OCI-LY3 (cell line): ENCODE measurements at regions not wholly inside any gene's neighbourhood (a gene's known extent, or its start where the extent isn't known, plus 50 kb on each side); places are given as distances from the start of the nearest gene placed in this dataset.
"Not testable (repeated sequence)": the region's sequence is repeated elsewhere in the genome, so short reads cannot be mapped to it uniquely, and the experiment has no call there.

ENCODE experiments used
- H2AFZ ChIP-seq: fragments of 200-600, 300-600 bp; shearing (Covaris generic); 2 replicates; pipeline ENCODE4 v1.6.0; 2014; ENCODE audit warnings: antibody characterized with exemption, low read depth, low read length
- H3K27ac ChIP-seq: fragments of 200-600, 300-600 bp; sonication (generic); 2 replicates; pipeline ENCODE4 v1.5.1; 2014; ENCODE audit warnings: mild to moderate bottlenecking, low read length, moderate library complexity, mixed read lengths
- H3K27me3 ChIP-seq: fragments of 200-600, 300-600 bp; sonication (generic); 2 replicates; pipeline ENCODE4 v1.6.1; 2014; ENCODE audit warnings: low read depth, low read length, mixed read lengths
- H3K36me3 ChIP-seq: fragments of 200-600, 300-600 bp; sonication (generic); replicated peaks from 2 replicates; pipeline ENCODE3; 2014; ENCODE audit warnings: low read depth, low read length, mixed read lengths
- H3K4me1 ChIP-seq: fragments of 300-600, 200-600 bp; sonication (generic); 2 replicates; pipeline ENCODE4 v1.6.1; 2014; ENCODE audit warnings: low read length, mixed read lengths
- H3K4me2 ChIP-seq: fragments of 200-600, 300-600 bp; sonication (generic); 2 replicates; pipeline ENCODE4 v1.6.1; 2014; ENCODE audit warnings: low read length, mixed read lengths
- H3K4me3 ChIP-seq: fragments of 300-600, 200-600 bp; sonication (generic); 2 replicates; pipeline ENCODE4 v1.5.1; 2014; ENCODE audit warnings: antibody characterized with exemption, mild to moderate bottlenecking, low read length, moderate library complexity
- H3K79me2 ChIP-seq: fragments of 300-600, 200-600 bp; shearing (Covaris generic); 2 replicates; pipeline ENCODE4 v1.6.1; 2014; ENCODE audit warnings: mild to moderate bottlenecking, low read length, mixed read lengths
- H3K9ac ChIP-seq: fragments of 300-600, 200-600 bp; shearing (Covaris generic); 2 replicates; pipeline ENCODE4 v1.6.0; 2014; ENCODE audit warnings: mild to moderate bottlenecking, low read length, moderate library complexity
- H3K9me3 ChIP-seq: fragments of 200-600, 300-600 bp; shearing (Covaris generic); 2 replicates; pipeline ENCODE4 v1.6.1; 2014; ENCODE audit warnings: low read length, mixed read lengths; ENCODE audit not compliant: insufficient read depth
- H4K20me1 ChIP-seq: fragments of 200-600, 300-600 bp; sonication (generic); 2 replicates; pipeline ENCODE4 v1.6.1; 2016; ENCODE audit warnings: low read length, mixed read lengths; ENCODE audit not compliant: insufficient read depth

DNA sequence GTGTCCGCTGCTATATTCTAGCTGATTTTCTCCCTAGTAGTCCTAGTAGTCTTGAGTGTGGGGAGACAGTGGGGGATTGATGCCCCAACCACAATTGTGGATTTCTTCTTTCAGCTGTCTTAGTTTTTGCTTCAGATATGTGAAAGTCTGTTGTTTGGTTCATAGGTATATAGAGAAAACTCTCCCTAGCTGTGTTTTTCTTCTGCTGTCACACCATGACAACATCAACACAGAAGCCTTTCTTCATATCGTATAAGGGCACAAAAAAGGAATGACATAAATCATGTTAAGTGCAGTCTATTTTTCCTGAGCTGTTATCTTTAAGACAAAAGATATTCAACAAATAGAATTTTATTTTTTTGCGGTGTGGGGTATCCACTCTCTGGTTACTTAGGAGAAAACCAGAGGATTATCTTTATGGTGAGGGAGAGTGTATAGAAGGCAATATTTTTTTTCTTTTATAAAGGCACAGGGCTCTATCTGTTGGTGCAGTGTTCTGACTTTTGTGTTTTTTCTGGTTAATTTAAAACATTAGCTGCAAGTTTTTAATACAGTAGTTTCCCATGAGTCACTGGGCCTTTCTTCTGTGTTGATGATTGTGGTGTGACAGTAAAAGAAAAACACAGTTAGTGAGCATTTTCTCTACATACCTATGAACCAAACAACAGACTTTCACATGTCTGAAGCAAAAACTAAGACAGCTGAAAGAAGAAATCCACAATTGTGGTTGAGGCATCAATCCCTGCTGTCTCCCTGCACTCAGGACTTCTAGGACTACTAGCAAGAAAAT is 139.3 kb upstream of the PLGLB2 start:
- H3K27me3 ChIP-seq, H3K9ac ChIP-seq, H3K4me3 ChIP-seq, H3K79me2 ChIP-seq, H3K4me2 ChIP-seq, H4K20me1 ChIP-seq, H3K36me3 ChIP-seq, H2AFZ ChIP-seq, H3K4me1 ChIP-seq, H3K27ac ChIP-seq, H3K9me3 ChIP-seq: not testable (repeated sequence)

GRCh38 chr2:87610974-87611373 is 136.9 kb upstream of the PLGLB2 start:
- H3K27ac ChIP-seq, H3K9me3 ChIP-seq, H3K4me3 ChIP-seq, H3K4me2 ChIP-seq, H4K20me1 ChIP-seq, H3K27me3 ChIP-seq, H3K36me3 ChIP-seq, H2AFZ ChIP-seq, H3K4me1 ChIP-seq, H3K9ac ChIP-seq, H3K79me2 ChIP-seq: not testable (repeated sequence)

GRCh38 chr2:87611416-87611815 is 136.5 kb upstream of the PLGLB2 start:
- H4K20me1 ChIP-seq, H3K9ac ChIP-seq, H2AFZ ChIP-seq, H3K4me2 ChIP-seq, H3K4me3 ChIP-seq, H3K79me2 ChIP-seq, H3K27ac ChIP-seq, H3K36me3 ChIP-seq, H3K9me3 ChIP-seq, H3K27me3 ChIP-seq, H3K4me1 ChIP-seq: not testable (repeated sequence)

GRCh38 chr2:87611956-87612355 is 135.9 kb upstream of the PLGLB2 start:
- H3K4me3 ChIP-seq, H3K4me2 ChIP-seq, H4K20me1 ChIP-seq, H3K4me1 ChIP-seq, H2AFZ ChIP-seq, H3K9me3 ChIP-seq, H3K27me3 ChIP-seq, H3K36me3 ChIP-seq, H3K27ac ChIP-seq, H3K9ac ChIP-seq, H3K79me2 ChIP-seq: not testable (repeated sequence)

DNA sequence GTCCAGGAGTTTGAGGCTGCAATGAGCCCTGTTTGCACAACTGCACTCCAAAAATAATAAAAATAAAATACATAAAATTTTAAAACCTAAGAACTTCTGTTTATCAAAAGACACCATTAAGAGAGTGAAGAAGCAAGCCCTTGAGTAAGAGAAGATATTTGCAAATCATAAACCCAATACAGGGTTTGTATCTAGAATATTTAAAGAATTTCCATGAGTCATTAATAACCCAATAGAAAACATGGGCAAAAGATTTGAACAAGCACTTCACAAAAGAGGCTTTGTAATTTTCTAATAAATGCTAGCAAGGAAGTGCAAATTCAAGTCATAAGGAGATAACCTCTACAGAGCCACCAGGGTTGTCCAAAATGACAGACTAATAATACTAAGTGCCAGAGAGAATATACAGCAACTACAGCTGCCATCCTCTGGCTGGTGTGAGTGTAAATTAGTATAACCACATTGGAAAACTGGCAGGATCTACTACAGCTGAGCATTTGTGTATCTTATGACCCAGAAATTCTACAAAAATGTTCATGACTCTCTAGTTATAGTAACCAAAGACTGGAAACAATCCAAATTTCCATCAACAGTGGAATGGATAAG is 133.0 kb upstream of the PLGLB2 start:
- not testable (repeated sequence) for H3K27me3 ChIP-seq, H3K9me3 ChIP-seq, H4K20me1 ChIP-seq, H3K4me1 ChIP-seq, H3K27ac ChIP-seq, H3K9ac ChIP-seq, H3K4me3 ChIP-seq, H3K4me2 ChIP-seq, H3K79me2 ChIP-seq, H3K36me3 ChIP-seq, H2AFZ ChIP-seq

GRCh38 chr2:87619121-87619520 is 128.8 kb upstream of the PLGLB2 start:
- not testable (repeated sequence) for H3K4me1 ChIP-seq, H3K36me3 ChIP-seq, H3K27ac ChIP-seq, H3K9ac ChIP-seq, H3K27me3 ChIP-seq, H3K4me2 ChIP-seq, H4K20me1 ChIP-seq, H3K9me3 ChIP-seq, H3K4me3 ChIP-seq, H3K79me2 ChIP-seq, H2AFZ ChIP-seq

GRCh38 chr2:87621139-87621538 is 126.7 kb upstream of the PLGLB2 start:
- H2AFZ ChIP-seq, H3K36me3 ChIP-seq, H3K27me3 ChIP-seq, H3K4me2 ChIP-seq, H3K4me1 ChIP-seq, H3K9me3 ChIP-seq, H4K20me1 ChIP-seq, H3K27ac ChIP-seq, H3K79me2 ChIP-seq, H3K4me3 ChIP-seq, H3K9ac ChIP-seq: not testable (repeated sequence)

DNA sequence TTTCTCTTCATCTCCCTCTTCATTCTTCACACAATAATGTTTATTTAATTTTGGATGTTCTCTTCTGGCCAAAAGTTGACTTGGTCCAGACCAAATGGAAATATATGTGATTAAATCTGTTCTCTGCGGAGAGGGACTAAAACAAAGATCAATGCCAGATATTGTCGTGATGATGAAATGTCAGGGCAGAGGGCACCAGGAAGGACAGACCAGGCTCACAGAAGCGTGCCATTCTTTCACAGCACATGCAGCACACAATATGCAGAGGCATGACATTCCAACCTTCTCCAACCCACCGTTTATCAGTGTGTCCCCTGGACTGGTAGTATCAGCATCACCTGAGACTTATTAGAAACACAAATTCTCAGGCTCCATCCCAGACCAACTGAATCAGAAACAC is 125.2 kb upstream of the PLGLB2 start:
- H4K20me1 ChIP-seq, H2AFZ ChIP-seq, H3K9ac ChIP-seq, H3K27ac ChIP-seq, H3K36me3 ChIP-seq, H3K9me3 ChIP-seq, H3K4me3 ChIP-seq, H3K27me3 ChIP-seq, H3K4me1 ChIP-seq, H3K4me2 ChIP-seq, H3K79me2 ChIP-seq: not testable (repeated sequence)

DNA sequence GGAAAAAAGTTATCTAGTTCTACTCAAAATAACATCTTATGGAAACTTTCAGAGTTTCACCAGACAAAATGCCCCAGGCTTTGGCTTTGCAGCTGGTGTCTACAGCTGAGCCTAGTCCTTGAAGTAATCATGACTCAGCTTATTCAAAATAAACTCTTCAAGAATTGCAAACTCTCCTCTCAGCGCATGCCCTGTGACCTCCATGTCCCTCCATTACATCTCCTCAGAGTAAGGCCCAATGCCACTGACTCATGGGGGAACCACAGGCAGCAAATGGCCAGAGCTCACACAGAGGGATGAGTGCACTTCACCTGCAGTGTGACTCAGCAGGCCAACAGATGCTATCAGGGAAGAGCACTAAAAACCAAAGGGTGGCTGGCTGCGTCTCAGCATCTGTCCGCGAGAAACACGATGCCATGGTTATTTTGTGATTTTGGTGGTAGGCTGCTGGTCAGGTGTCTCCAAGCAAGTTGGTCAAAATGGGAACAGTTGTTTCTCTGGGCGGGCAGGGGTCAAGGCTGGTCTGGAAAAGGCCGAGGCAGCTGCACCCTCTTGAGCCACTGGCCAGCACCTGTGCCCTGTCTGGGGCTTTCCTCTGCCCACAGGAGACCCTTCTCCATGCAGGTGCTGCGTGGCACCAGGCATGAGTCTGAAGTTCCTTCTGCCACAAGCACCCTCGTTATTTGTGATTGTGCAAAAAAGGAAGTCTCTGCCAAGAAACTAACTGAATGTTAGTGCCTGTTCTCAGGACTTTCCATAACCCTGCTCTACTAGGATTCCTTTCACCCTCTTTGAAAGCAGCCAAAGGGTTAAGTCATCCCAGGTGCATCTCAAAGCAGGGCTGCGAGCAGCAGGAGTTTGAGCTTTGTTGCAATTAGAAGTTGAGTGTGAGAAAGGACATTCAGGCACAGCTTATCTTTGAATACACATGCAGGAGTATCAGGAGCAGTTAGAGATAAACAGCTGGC is 118.1 kb upstream of the PLGLB2 start:
- H3K36me3 ChIP-seq, H4K20me1 ChIP-seq, H3K9ac ChIP-seq, H3K9me3 ChIP-seq, H3K79me2 ChIP-seq, H3K4me2 ChIP-seq, H3K27me3 ChIP-seq, H3K4me3 ChIP-seq, H2AFZ ChIP-seq: not testable (repeated sequence)
- Histone ChIP-seq H3K27ac (peak overlapping the region; percentile 79), H3K4me1 (peaks cover 29% of the 10 kb centered on the region)
